Panc1 (cell line): ENCODE measurements at regions not wholly inside any gene's neighbourhood (a gene's known extent, or its start where the extent isn't known, plus 50 kb on each side); places are given as distances from the start of the nearest gene placed in this dataset.

Experiments
- POLR2AphosphoS5 ChIP-seq: IDR thresholded peaks from 2 replicates; pipeline ENCODE4 v1.6.1; 2012; ENCODE audit warnings: mild to moderate bottlenecking, low read depth, low read length, moderate library complexity
- TF ChIP-seq, protein P1 (sequence below): fragments of 450-650 bp; IDR thresholded peaks from 2 replicates; pipeline ENCODE4 v1.5.1; 2017; ENCODE audit warnings: mild to moderate bottlenecking

DNA sequence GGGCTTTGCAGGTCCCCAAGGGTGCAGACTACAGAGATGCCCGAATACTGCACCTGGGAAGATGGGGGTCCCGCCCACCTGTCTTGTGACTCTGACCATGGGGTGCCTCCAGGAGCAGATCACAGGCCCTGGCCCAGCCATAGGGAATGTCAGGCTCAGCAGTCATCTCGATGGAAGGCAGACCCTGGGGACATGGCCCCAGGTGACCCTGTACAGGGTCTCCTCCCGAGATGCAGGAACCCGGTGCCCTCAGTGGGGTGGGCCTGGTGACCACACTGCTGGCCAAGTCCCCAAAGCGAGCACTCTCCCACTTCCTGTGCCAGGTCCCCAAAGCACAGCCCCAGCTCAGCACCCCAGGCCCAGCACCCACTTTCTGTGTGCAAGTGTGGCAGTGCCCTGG lies 903.7 kb upstream of the USP15 start:
- TF ChIP-seq, protein P1, sequence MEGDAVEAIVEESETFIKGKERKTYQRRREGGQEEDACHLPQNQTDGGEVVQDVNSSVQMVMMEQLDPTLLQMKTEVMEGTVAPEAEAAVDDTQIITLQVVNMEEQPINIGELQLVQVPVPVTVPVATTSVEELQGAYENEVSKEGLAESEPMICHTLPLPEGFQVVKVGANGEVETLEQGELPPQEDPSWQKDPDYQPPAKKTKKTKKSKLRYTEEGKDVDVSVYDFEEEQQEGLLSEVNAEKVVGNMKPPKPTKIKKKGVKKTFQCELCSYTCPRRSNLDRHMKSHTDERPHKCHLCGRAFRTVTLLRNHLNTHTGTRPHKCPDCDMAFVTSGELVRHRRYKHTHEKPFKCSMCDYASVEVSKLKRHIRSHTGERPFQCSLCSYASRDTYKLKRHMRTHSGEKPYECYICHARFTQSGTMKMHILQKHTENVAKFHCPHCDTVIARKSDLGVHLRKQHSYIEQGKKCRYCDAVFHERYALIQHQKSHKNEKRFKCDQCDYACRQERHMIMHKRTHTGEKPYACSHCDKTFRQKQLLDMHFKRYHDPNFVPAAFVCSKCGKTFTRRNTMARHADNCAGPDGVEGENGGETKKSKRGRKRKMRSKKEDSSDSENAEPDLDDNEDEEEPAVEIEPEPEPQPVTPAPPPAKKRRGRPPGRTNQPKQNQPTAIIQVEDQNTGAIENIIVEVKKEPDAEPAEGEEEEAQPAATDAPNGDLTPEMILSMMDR = no peak
- TF ChIP-seq POLR2AphosphoS5 = no peak
